Cardiac fibroblast (primary cell): ENCODE measurements at regions not wholly inside any gene's neighbourhood (a gene's known extent, or its start where the extent isn't known, plus 50 kb on each side); places are given as distances from the start of the nearest gene placed in this dataset.

Experiments used
- DNase-seq, 2 donors: peaks; one replicate each; pipeline versions ENCODE4 v3.0.0 to v3.0.0-alpha.2; 2010; ENCODE audit warnings: low read depth in 2 of 2
- H3K4me3 ChIP-seq, 2 donors: replicated peaks in 1 of 2; 1 replicate in 1 of 2; 2 replicates in 1 of 2; pipeline ENCODE4 v1.5.1; 2011; ENCODE audit warnings: low read depth in 2 of 2, low read length in 2 of 2, mild to moderate bottlenecking in 2 of 2, moderate library complexity in 1 of 2
- CTCF ChIP-seq: IDR thresholded peaks from one replicate; pipeline ENCODE4 v1.5.1; 2011; ENCODE audit warnings: low read depth, mild to moderate bottlenecking, low read length, inconsistent platforms

- DNase-seq, result no peak
- TF ChIP-seq CTCF, result no peak
These were observed 728.9 kb downstream of the BCL11B start for GRCh38 chr14:98543074-98543473.

GRCh38 chr14:98544174-98544573 lies 727.8 kb downstream of the BCL11B start:
- no peak for DNase-seq
- no peak for TF ChIP-seq CTCF
- H3K4me3 ChIP-seq, result no peak overlapping the region

More at GRCh38 chr14:98543074-98543473, 728.9 kb downstream of the BCL11B start:
- H3K4me3 ChIP-seq, result no peak overlapping the region

- no peak overlapping the region for H3K4me3 ChIP-seq
- TF ChIP-seq CTCF, result no peak
- DNase-seq, result no peak
These were observed 726.8 kb downstream of the BCL11B start for GRCh38 chr14:98545181-98545580.

DNA sequence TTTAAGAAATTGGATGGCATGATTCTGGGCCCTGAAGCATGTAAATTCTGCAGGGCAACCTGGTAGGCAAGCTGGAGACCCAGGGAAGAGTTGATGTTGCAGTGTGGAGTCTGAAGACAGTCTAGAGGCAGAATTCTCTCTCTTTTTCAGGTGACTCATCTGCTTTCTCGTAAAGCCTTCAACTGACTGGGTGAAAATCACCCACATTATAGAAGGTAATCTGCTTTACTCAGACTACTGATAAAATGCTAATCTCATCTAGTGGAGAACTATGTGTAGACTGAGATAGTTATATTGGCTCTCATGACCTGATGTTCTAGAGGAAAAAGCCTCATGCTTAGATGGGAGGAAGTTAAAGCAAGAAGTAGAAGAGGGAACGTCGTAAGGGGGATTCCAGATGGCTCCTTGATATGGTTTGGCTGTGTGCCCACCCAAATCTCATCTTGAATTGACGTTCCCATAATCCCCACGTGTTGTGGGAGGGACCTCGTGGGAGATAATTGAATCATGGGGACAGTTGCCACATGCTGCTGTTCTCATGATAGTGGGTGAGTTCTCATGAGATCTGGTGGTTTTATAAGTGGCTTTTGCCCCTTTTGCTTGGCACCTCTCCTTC lies 723.8 kb downstream of the BCL11B start:
- TF ChIP-seq CTCF, result no peak
- DNase-seq, result no peak
- no peak overlapping the region for H3K4me3 ChIP-seq

DNA sequence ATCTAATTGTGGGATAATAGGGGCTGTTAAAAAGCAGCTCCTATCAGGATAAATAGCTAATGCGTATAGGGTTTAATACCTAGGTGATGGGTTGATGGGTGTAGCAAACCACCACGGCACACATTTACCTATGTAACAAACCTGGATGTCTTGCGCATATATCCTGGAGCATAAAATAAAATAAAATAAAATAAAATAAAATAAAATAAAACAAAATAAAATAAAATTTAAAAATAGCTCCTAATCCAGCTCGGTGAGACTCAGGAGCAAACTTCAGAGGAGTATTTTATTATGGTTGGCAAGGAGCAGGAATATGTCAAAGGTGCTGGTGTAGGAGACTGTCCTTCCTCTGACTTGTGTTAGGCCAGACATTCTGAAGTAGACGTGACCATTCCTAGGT lies 721.0 kb downstream of the BCL11B start:
- no peak for TF ChIP-seq CTCF
- no peak for DNase-seq
- H3K4me3 ChIP-seq, result no peak overlapping the region

GRCh38 chr14:98555440-98555839 lies 716.6 kb downstream of the BCL11B start:
- no peak overlapping the region for H3K4me3 ChIP-seq

More at GRCh38 chr14:98555440-98555839, 716.6 kb downstream of the BCL11B start:
- no peak for TF ChIP-seq CTCF
- DNase-seq, result no peak
